ENCODE measurements at regions not wholly inside any gene's neighbourhood (a gene's known extent, or its start where the extent isn't known, plus 50 kb on each side); places are given as distances from the start of the nearest gene placed in this dataset.

DNA sequence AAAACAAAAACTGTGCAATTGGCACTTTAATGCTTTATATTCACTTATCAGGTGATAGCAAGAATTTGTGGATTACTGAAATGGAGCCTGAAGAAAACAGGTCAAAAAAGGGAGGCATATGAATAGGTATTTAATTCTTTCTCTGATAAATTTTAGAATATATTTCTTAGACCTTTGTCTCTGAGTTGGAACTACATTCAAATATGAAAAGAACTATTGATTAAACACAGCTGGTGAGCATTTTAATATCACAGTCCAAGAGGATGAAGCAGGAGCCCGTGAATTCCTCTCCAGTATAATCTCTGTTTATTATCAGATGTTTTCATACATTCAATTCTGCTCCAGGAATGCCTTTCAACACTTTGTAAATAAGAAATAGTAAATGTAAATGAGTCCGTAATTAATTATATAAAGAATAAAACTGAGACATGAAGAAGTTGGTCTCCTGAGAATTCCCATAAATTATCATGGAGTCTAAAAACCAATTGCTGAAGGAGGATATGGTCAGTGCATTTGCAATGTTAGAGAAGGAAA is 86.3 kb upstream of the ARHGEF26 start:
- no peaks in the 10 kb centered on the region for H3K36me3 ChIP-seq (ENCODE audit: control insufficient read depth, insufficient read depth, low read length)
- H3K27me3 ChIP-seq (ENCODE audit: control insufficient read depth, insufficient read depth, low read length): no peaks in the 10 kb centered on the region
- no peak overlapping the region for H3K4me3 ChIP-seq (ENCODE audit: low read depth, low read length)
- H3K4me1 ChIP-seq (ENCODE audit: control insufficient read depth, insufficient read depth, low read length): no peaks in the 10 kb centered on the region
- no peaks in the 10 kb centered on the region for H3K9me3 ChIP-seq (ENCODE audit: control insufficient read depth, insufficient read depth, low read length)
- no peak overlapping the region for H3K9ac ChIP-seq (ENCODE audit: low read depth, low read length)

DNA sequence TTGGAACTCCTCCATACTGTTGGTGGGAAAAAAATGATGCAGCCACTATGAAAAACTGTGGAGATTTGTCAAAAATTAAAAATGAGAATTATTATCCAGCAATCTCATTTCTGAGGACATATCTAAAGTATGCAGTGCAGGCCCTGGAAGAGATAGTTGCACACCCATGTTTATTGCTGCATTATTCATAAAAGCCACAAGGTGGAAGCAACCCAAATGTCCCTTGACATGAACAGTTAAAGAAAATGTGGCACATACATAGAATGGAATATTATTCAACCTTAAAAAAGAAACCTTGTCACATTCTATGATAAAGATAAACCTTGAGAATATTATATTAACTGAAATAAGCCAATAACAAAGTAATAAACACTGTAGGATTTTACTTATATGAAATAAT is 80.9 kb upstream of the ARHGEF26 start:
- H3K4me1 ChIP-seq (ENCODE audit: control insufficient read depth, insufficient read depth, low read length): no peaks in the 10 kb centered on the region
- H3K4me3 ChIP-seq (ENCODE audit: low read depth, low read length): no peak overlapping the region
- no peak overlapping the region for H3K9ac ChIP-seq (ENCODE audit: low read depth, low read length)
- no peaks in the 10 kb centered on the region for H3K27me3 ChIP-seq (ENCODE audit: control insufficient read depth, insufficient read depth, low read length)
- H3K9me3 ChIP-seq (ENCODE audit: control insufficient read depth, insufficient read depth, low read length): no peaks in the 10 kb centered on the region
- H3K36me3 ChIP-seq (ENCODE audit: control insufficient read depth, insufficient read depth, low read length): no peaks in the 10 kb centered on the region

DNA sequence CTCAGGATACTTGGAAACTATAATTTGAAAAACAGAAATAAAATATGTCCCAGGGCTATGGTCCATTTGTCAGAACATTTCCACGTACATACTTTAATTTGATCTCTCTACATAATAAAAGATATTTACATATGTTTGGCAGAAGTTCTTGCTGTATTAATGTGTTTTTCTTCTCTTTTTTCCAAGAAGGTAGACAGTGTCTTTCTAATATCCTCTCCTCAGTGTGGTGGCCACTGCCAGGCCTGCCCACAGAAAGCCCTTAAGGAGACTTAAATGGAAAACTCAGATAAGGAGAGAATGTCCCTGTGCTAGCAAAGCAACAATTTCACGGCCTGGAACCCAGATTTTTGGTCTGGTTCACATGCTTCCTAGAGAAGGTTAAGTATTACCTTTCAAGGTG is 76.5 kb upstream of the ARHGEF26 start:
- no peaks in the 10 kb centered on the region for H3K36me3 ChIP-seq (ENCODE audit: control insufficient read depth, insufficient read depth, low read length)
- no peak overlapping the region for H3K9ac ChIP-seq (ENCODE audit: low read depth, low read length)
- no peaks in the 10 kb centered on the region for H3K4me1 ChIP-seq (ENCODE audit: control insufficient read depth, insufficient read depth, low read length)
- H3K9me3 ChIP-seq (ENCODE audit: control insufficient read depth, insufficient read depth, low read length): no peaks in the 10 kb centered on the region
- no peak overlapping the region for H3K4me3 ChIP-seq (ENCODE audit: low read depth, low read length)
- H3K27me3 ChIP-seq (ENCODE audit: control insufficient read depth, insufficient read depth, low read length): no peaks in the 10 kb centered on the region

DNA sequence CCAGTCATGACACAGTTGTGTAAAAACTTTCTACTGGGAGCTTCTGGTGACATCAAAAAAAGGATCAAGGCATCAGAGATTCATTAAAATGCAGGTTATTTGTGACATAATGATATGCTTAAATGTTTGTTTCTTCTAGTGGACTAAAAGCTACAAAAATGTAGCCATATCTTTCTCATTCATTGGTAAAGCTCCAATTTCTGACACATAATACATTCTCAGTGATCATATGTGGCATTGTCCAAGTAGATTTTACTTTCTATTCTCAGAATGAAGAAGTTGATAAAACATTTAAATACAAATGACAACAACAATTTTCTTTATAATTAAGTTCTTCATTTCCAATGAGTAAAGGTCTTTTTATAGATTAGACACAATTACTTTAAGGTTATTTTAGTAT is 71.0 kb upstream of the ARHGEF26 start:
- Histone ChIP-seq H3K4me3 (ENCODE audit: low read depth, low read length) (no peak overlapping the region), H3K27me3 (ENCODE audit: control insufficient read depth, insufficient read depth, low read length) (no peaks in the 10 kb centered on the region), H3K9me3 (ENCODE audit: control insufficient read depth, insufficient read depth, low read length) (no peaks in the 10 kb centered on the region), H3K9ac (ENCODE audit: low read depth, low read length) (no peak overlapping the region), H3K4me1 (ENCODE audit: control insufficient read depth, insufficient read depth, low read length) (no peaks in the 10 kb centered on the region), H3K36me3 (ENCODE audit: control insufficient read depth, insufficient read depth, low read length) (no peaks in the 10 kb centered on the region)

DNA sequence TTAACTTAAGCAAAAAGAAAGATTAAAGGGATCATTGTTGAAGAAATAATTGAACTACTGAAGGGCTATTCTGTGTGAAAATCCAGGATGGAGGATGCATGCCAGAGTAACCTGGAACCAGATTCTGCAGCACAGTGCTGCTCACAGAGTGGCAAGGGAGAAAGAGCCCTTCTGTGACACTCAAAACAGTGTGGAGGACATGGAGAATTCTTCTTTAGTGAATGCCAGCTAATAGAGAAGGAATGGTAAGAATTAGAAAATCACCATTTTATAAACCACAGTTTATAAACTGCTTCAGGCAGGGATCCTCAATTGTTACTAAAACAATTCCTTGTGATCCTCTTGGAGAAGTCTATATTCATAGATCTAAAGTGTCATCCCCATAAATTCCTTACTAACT is 70.4 kb upstream of the ARHGEF26 start:
- Histone ChIP-seq H3K36me3 (ENCODE audit: control insufficient read depth, insufficient read depth, low read length) (no peaks in the 10 kb centered on the region), H3K4me1 (ENCODE audit: control insufficient read depth, insufficient read depth, low read length) (no peaks in the 10 kb centered on the region), H3K9ac (ENCODE audit: low read depth, low read length) (no peak overlapping the region), H3K9me3 (ENCODE audit: control insufficient read depth, insufficient read depth, low read length) (no peaks in the 10 kb centered on the region), H3K4me3 (ENCODE audit: low read depth, low read length) (no peak overlapping the region), H3K27me3 (ENCODE audit: control insufficient read depth, insufficient read depth, low read length) (no peaks in the 10 kb centered on the region)

DNA sequence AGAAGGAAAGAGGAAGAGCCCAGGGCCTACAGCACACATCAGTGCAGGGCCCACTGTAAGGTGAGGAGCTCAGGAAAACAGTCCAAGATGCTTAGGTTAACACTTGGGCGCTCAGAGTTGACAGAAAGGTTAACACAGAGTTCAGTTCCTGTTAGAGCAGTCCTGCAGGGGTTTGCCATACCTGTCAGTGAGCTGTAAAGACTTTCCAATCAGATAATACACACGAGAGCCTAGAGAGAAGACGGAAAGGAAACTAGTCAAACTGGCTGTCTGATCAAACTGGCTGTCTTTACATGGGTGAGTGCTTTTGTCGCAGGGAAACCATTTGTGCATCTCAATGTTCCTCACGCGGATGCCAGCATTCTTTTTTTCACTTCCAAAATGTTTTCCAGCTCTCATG is 61.4 kb upstream of the ARHGEF26 start:
- H3K4me1 ChIP-seq (ENCODE audit: control insufficient read depth, insufficient read depth, low read length): peaks cover 10% of the 10 kb centered on the region
- no peaks in the 10 kb centered on the region for H3K36me3 ChIP-seq (ENCODE audit: control insufficient read depth, insufficient read depth, low read length)
- no peak overlapping the region for H3K4me3 ChIP-seq (ENCODE audit: low read depth, low read length)
- H3K9ac ChIP-seq (ENCODE audit: low read depth, low read length): no peak overlapping the region
- H3K27me3 ChIP-seq (ENCODE audit: control insufficient read depth, insufficient read depth, low read length): no peaks in the 10 kb centered on the region
- no peaks in the 10 kb centered on the region for H3K9me3 ChIP-seq (ENCODE audit: control insufficient read depth, insufficient read depth, low read length)

DNA sequence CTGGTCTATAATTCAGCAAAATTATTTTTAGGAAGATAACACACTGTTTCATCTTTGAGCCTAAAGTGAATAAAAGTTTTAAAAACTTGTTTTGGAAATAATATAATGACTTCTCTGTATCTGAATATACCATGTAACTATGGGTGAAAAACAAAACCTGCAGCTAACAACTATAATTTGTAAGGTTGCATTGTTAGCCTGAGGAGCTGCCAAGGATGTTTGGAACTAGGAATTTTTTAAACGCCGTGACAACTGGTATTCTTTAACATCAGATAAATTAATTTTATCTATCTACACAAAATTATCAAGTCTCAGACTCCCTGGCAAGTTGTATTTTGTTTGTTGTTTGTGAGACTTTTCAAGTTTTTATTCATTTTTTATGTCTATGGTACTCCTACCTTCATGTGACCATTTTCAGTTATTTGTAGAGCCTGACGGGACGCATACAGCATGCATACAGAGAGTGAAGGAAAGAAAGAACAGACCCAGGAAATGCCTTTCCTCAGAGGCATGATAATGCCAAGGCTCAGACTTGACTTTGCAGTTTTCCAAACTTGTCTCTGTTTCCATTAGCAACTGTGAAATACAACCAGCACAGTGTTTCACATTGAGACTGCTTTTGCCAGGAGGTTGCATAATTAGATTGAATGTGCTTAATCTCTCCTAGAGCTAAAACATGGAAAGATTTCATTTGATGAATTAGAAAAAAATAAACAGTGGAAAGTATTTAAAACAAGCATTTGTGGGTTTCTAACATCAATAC is 60.8 kb upstream of the ARHGEF26 start:
- H3K36me3 ChIP-seq (ENCODE audit: control insufficient read depth, insufficient read depth, low read length): no peaks in the 10 kb centered on the region
- H3K9me3 ChIP-seq (ENCODE audit: control insufficient read depth, insufficient read depth, low read length): no peaks in the 10 kb centered on the region
- no peaks in the 10 kb centered on the region for H3K27me3 ChIP-seq (ENCODE audit: control insufficient read depth, insufficient read depth, low read length)
- H3K4me1 ChIP-seq (ENCODE audit: control insufficient read depth, insufficient read depth, low read length): peaks cover 10% of the 10 kb centered on the region
- no peak overlapping the region for H3K9ac ChIP-seq (ENCODE audit: low read depth, low read length)
- H3K4me3 ChIP-seq (ENCODE audit: low read depth, low read length): no peak overlapping the region

DNA sequence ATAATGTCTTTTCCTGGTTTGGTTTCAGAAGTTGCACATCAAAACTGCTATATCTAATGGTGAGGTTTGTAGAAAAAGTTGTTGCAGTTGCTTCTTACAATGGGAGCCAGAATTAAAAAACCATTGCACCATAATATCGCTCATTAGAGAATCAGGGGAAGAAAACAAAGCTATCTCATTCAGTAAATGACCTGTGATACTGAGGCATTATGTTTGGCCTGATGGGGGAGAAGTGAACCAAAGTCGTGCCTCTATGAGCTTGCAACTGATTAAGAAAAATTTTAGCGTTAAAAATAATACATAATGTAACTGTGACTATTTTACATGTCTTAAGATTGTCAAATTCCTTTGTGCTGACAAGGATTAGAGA is 60.2 kb upstream of the ARHGEF26 start:
- Histone ChIP-seq H3K9ac (ENCODE audit: low read depth, low read length) (no peak overlapping the region), H3K36me3 (ENCODE audit: control insufficient read depth, insufficient read depth, low read length) (no peaks in the 10 kb centered on the region), H3K4me1 (ENCODE audit: control insufficient read depth, insufficient read depth, low read length) (peaks cover 10% of the 10 kb centered on the region), H3K9me3 (ENCODE audit: control insufficient read depth, insufficient read depth, low read length) (no peaks in the 10 kb centered on the region), H3K4me3 (ENCODE audit: low read depth, low read length) (no peak overlapping the region), H3K27me3 (ENCODE audit: control insufficient read depth, insufficient read depth, low read length) (no peaks in the 10 kb centered on the region)

DNA sequence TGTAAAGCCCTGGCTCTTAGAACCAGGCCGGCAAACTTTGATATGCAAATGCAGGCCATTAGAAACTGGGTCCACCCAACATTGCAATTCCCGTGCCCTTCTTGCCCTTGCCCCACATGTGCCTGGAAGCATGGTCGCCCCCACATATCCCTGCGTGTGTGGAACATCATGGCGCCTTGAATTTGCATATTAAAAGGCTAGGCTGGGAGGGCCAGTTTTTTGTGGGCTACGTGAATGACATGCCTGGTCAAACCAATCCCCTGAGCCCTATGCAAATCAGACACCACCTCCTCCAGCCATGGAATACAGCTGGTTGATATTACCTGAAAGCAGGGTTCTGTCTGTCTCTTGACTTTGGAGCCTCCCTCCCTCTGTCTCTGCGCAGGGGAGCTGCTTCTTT is 58.7 kb upstream of the ARHGEF26 start:
- Histone ChIP-seq H3K4me1 (ENCODE audit: control insufficient read depth, insufficient read depth, low read length) (peaks cover 10% of the 10 kb centered on the region), H3K9me3 (ENCODE audit: control insufficient read depth, insufficient read depth, low read length) (no peaks in the 10 kb centered on the region), H3K27me3 (ENCODE audit: control insufficient read depth, insufficient read depth, low read length) (no peaks in the 10 kb centered on the region), H3K9ac (ENCODE audit: low read depth, low read length) (no peak overlapping the region), H3K36me3 (ENCODE audit: control insufficient read depth, insufficient read depth, low read length) (no peaks in the 10 kb centered on the region), H3K4me3 (ENCODE audit: low read depth, low read length) (no peak overlapping the region)

DNA sequence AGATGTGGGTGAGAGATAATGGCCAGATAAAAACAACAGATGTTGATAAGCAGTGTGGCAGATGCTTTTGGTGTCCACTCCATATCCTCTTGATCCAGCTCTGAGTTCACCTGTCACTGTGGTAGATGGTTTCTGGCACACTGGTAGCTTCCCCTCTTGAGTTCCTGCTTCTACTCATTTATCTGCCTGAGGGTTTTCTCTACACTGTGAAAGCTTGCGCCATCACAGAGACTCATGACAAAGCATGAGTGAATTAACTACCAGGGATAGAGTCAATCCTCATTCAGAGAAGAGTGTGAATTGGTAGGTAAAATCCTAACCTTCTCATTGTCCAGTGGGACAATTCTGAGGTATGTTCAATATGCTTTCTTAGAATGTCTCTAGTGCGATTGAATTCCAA is 50.0 kb upstream of the ARHGEF26 start:
- Histone ChIP-seq H3K4me3 (ENCODE audit: low read depth, low read length) (no peak overlapping the region), H3K27me3 (ENCODE audit: control insufficient read depth, insufficient read depth, low read length) (no peaks in the 10 kb centered on the region), H3K4me1 (ENCODE audit: control insufficient read depth, insufficient read depth, low read length) (no peaks in the 10 kb centered on the region), H3K36me3 (ENCODE audit: control insufficient read depth, insufficient read depth, low read length) (no peaks in the 10 kb centered on the region), H3K9ac (ENCODE audit: low read depth, low read length) (no peak overlapping the region), H3K9me3 (ENCODE audit: control insufficient read depth, insufficient read depth, low read length) (no peaks in the 10 kb centered on the region)
